HFF-Myc (cell line): ENCODE measurements at regions not wholly inside any gene's neighbourhood (a gene's known extent, or its start where the extent isn't known, plus 50 kb on each side); places are given as distances from the start of the nearest gene placed in this dataset.

Source experiments
- DNase-seq: peaks from one replicate; pipeline ENCODE4 v3.0.0-alpha.2; 2011; ENCODE audit warnings: low read depth; ENCODE audit errors: extremely low read depth
- H3K4me3 ChIP-seq: replicated peaks from 2 replicates; pipeline ENCODE4 v1.5.1; 2011; ENCODE audit warnings: low read depth, mild to moderate bottlenecking, control low read depth, low read length
- CTCF ChIP-seq: IDR thresholded peaks from 2 replicates; pipeline ENCODE4 v1.5.1; 2012; ENCODE audit warnings: mild to moderate bottlenecking, low read depth, low read length, control low read depth; ENCODE audit errors: missing control alignments

- DNase-seq, result no peak
- no peak overlapping the region for H3K4me3 ChIP-seq
- no peak for TF ChIP-seq CTCF
Measured at GRCh38 chr15:94912760-94913159, 681.4 kb downstream of the MCTP2 start.

GRCh38 chr15:94917068-94917467 lies 685.7 kb downstream of the MCTP2 start:
- TF ChIP-seq CTCF, result no peak
- no peak overlapping the region for H3K4me3 ChIP-seq
- DNase-seq, result no peak

GRCh38 chr15:94921936-94922335 lies 690.6 kb downstream of the MCTP2 start:
- no peak for TF ChIP-seq CTCF
- H3K4me3 ChIP-seq, result no peak overlapping the region
- DNase-seq, result no peak

GRCh38 chr15:94924057-94924456 lies 692.7 kb downstream of the MCTP2 start:
- no peak for DNase-seq
- no peak overlapping the region for H3K4me3 ChIP-seq
- no peak for TF ChIP-seq CTCF

- TF ChIP-seq CTCF, result no peak
- DNase-seq, result no peak
- H3K4me3 ChIP-seq, result no peak overlapping the region
Measured at GRCh38 chr15:94924971-94925598, 693.7 kb downstream of the MCTP2 start.

GRCh38 chr15:94925680-94926079 lies 694.3 kb downstream of the MCTP2 start:
- no peak overlapping the region for H3K4me3 ChIP-seq
- DNase-seq, result no peak
- TF ChIP-seq CTCF, result no peak

- no peak for TF ChIP-seq CTCF
- DNase-seq, result no peak
- H3K4me3 ChIP-seq, result no peak overlapping the region
Measured at GRCh38 chr15:94927003-94927402, 695.6 kb downstream of the MCTP2 start.
